Panc1 (cell line): ENCODE measurements at regions not wholly inside any gene's neighbourhood (a gene's known extent, or its start where the extent isn't known, plus 50 kb on each side); places are given as distances from the start of the nearest gene placed in this dataset.

Experiments used
- POLR2AphosphoS5 ChIP-seq: IDR thresholded peaks from 2 replicates; pipeline ENCODE4 v1.6.1; 2012; ENCODE audit warnings: mild to moderate bottlenecking, low read depth, low read length, moderate library complexity
- TF ChIP-seq, protein P1 (sequence below): fragments of 450-650 bp; IDR thresholded peaks from 2 replicates; pipeline ENCODE4 v1.5.1; 2017; ENCODE audit warnings: mild to moderate bottlenecking
- TF ChIP-seq, protein P2 (sequence below), 2 experiments: IDR thresholded peaks; 2 replicates each; pipeline ENCODE4 v1.6.1; 2011 to 2012; ENCODE audit warnings: low read depth in 2 of 2, control low read depth in 1 of 2, low read length in 1 of 2, mild to moderate bottlenecking in 1 of 2, moderate library complexity in 1 of 2; ENCODE audit not compliant: insufficient read depth in 1 of 2

DNA sequence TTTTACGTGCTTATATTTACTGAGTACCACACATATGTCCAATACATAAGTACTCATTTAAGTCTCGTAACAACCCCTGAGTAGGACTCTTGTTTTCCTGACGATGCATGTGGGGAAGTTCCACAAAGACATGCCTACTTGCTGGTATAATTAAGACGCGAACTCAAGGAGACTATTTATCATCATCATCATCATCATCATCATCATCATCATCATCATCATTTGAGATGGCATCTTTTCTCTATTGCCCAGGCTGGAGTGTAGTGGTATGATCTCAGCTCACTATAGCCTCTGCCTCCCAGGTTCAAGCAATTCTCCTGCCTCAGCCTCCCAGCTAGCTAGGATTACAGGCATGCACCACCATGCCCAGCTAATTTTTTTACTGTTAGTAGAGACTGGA is 809.9 kb upstream of the EEF2KMT start:
- TF ChIP-seq, protein P1, sequence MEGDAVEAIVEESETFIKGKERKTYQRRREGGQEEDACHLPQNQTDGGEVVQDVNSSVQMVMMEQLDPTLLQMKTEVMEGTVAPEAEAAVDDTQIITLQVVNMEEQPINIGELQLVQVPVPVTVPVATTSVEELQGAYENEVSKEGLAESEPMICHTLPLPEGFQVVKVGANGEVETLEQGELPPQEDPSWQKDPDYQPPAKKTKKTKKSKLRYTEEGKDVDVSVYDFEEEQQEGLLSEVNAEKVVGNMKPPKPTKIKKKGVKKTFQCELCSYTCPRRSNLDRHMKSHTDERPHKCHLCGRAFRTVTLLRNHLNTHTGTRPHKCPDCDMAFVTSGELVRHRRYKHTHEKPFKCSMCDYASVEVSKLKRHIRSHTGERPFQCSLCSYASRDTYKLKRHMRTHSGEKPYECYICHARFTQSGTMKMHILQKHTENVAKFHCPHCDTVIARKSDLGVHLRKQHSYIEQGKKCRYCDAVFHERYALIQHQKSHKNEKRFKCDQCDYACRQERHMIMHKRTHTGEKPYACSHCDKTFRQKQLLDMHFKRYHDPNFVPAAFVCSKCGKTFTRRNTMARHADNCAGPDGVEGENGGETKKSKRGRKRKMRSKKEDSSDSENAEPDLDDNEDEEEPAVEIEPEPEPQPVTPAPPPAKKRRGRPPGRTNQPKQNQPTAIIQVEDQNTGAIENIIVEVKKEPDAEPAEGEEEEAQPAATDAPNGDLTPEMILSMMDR = no peak
- TF ChIP-seq POLR2AphosphoS5 = no peak
- TF ChIP-seq, protein P2, sequence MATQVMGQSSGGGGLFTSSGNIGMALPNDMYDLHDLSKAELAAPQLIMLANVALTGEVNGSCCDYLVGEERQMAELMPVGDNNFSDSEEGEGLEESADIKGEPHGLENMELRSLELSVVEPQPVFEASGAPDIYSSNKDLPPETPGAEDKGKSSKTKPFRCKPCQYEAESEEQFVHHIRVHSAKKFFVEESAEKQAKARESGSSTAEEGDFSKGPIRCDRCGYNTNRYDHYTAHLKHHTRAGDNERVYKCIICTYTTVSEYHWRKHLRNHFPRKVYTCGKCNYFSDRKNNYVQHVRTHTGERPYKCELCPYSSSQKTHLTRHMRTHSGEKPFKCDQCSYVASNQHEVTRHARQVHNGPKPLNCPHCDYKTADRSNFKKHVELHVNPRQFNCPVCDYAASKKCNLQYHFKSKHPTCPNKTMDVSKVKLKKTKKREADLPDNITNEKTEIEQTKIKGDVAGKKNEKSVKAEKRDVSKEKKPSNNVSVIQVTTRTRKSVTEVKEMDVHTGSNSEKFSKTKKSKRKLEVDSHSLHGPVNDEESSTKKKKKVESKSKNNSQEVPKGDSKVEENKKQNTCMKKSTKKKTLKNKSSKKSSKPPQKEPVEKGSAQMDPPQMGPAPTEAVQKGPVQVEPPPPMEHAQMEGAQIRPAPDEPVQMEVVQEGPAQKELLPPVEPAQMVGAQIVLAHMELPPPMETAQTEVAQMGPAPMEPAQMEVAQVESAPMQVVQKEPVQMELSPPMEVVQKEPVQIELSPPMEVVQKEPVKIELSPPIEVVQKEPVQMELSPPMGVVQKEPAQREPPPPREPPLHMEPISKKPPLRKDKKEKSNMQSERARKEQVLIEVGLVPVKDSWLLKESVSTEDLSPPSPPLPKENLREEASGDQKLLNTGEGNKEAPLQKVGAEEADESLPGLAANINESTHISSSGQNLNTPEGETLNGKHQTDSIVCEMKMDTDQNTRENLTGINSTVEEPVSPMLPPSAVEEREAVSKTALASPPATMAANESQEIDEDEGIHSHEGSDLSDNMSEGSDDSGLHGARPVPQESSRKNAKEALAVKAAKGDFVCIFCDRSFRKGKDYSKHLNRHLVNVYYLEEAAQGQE (IDR thresholded peaks at IDR 0.05; ENCODE audit: insufficient read depth in 1 of 2, low read depth in 2 of 2, low read length in 1 of 2) = no peak
